H1 (cell line): ENCODE measurements at regions not wholly inside any gene's neighbourhood (a gene's known extent, or its start where the extent isn't known, plus 50 kb on each side); places are given as distances from the start of the nearest gene placed in this dataset.

Experiments
- CHD2 ChIP-seq: IDR thresholded peaks from 2 replicates; pipeline ENCODE4 v1.6.1; 2012; ENCODE audit warnings: low read length, improper control_type of control experiment
- EP300 ChIP-seq, 2 experiments: IDR thresholded peaks; 1 replicate in 1 of 2; 2 replicates in 1 of 2; pipeline ENCODE4 v1.6.1; 2011 to 2012; ENCODE audit warnings: low read depth in 2 of 2, low read length in 2 of 2, mild to moderate bottlenecking in 2 of 2, borderline replicate concordance in 1 of 2, inconsistent platforms in 1 of 2, moderate library complexity in 1 of 2
- MAFK ChIP-seq: IDR thresholded peaks from 2 replicates; pipeline ENCODE4 v1.6.1; 2012; ENCODE audit warnings: low read depth, mild to moderate bottlenecking, improper control_type of control experiment, low read length
- POLR2A ChIP-seq, 2 experiments: IDR thresholded peaks; 1 replicate in 1 of 2; 2 replicates in 1 of 2; pipeline ENCODE4 v1.6.1; 2011; ENCODE audit warnings: low read depth in 2 of 2, low read length in 2 of 2, mild to moderate bottlenecking in 2 of 2; ENCODE audit errors: control extremely low read depth in 1 of 2
- SIX5 ChIP-seq: IDR thresholded peaks from 2 replicates; pipeline ENCODE4 v1.6.1; 2011; ENCODE audit warnings: mild to moderate bottlenecking, low read depth, low read length
- ZNF274 ChIP-seq: IDR thresholded peaks from 2 replicates; pipeline ENCODE4 v1.7.0; 2012; ENCODE audit warnings: low read length, borderline replicate concordance; ENCODE audit errors: extremely low read depth
- TF ChIP-seq, protein P1 (sequence below): fragments of 300-600 bp; sonication (generic); IDR thresholded peaks from 2 replicates; pipeline ENCODE4 v1.7.1; 2012; ENCODE audit warnings: low read length, moderate library complexity, mild to moderate bottlenecking, inconsistent platforms; ENCODE audit not compliant: insufficient replicate concordance
- TF ChIP-seq, protein P2 (sequence below), 3 experiments: IDR thresholded peaks; 1 replicate in 2 of 3; 2 replicates in 1 of 3; pipeline versions ENCODE4 v1.5.1 to v1.6.1; 2011; ENCODE audit warnings: low read length in 3 of 3, mild to moderate bottlenecking in 3 of 3, inconsistent platforms in 2 of 3, low read depth in 1 of 3, moderate library complexity in 1 of 3; ENCODE audit not compliant: insufficient read depth in 1 of 3; ENCODE audit errors: control extremely low read depth in 1 of 3

DNA sequence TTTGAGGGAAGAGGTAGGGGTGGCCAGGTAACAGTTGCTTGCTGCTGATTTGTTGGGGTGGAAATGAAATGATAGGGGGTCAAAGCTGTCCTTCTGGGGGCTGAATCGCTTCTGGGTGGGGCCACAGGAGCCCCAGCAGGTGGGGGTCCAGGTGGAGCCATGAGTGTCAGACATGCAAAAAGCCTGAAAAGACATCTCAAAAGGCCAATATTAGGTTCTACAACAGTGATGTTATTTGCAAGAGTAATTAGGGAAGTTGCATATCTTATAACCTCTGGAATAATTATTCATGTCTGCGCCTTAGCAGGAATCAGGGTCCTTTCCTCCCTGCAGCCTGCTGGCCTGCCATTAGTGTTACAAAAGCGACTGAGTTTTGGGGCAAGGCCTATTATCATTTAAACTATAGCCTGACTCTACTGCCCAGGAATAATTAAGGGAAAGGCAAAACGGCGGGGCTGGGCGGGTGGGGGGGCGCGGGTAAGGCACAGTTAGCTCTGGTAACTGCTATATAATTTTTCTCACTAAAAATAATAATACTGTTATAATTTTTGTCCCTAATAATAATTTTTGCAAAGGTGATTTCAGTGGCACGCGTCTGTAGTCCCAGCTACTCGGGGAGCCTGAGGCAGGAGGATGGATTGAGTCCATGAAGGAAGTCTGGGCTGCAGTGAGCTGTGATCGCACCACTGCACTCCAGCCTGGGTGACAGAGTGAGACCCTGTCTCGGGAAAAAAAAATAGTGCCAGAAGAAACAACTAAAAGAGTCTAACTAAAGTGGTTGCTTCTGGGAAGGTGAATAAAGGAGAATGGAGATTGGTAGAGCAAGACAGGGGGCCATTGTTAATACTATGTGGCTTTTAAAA, 145.7 kb downstream of the MAGEB17 start (continued):
- TF ChIP-seq, protein P1, sequence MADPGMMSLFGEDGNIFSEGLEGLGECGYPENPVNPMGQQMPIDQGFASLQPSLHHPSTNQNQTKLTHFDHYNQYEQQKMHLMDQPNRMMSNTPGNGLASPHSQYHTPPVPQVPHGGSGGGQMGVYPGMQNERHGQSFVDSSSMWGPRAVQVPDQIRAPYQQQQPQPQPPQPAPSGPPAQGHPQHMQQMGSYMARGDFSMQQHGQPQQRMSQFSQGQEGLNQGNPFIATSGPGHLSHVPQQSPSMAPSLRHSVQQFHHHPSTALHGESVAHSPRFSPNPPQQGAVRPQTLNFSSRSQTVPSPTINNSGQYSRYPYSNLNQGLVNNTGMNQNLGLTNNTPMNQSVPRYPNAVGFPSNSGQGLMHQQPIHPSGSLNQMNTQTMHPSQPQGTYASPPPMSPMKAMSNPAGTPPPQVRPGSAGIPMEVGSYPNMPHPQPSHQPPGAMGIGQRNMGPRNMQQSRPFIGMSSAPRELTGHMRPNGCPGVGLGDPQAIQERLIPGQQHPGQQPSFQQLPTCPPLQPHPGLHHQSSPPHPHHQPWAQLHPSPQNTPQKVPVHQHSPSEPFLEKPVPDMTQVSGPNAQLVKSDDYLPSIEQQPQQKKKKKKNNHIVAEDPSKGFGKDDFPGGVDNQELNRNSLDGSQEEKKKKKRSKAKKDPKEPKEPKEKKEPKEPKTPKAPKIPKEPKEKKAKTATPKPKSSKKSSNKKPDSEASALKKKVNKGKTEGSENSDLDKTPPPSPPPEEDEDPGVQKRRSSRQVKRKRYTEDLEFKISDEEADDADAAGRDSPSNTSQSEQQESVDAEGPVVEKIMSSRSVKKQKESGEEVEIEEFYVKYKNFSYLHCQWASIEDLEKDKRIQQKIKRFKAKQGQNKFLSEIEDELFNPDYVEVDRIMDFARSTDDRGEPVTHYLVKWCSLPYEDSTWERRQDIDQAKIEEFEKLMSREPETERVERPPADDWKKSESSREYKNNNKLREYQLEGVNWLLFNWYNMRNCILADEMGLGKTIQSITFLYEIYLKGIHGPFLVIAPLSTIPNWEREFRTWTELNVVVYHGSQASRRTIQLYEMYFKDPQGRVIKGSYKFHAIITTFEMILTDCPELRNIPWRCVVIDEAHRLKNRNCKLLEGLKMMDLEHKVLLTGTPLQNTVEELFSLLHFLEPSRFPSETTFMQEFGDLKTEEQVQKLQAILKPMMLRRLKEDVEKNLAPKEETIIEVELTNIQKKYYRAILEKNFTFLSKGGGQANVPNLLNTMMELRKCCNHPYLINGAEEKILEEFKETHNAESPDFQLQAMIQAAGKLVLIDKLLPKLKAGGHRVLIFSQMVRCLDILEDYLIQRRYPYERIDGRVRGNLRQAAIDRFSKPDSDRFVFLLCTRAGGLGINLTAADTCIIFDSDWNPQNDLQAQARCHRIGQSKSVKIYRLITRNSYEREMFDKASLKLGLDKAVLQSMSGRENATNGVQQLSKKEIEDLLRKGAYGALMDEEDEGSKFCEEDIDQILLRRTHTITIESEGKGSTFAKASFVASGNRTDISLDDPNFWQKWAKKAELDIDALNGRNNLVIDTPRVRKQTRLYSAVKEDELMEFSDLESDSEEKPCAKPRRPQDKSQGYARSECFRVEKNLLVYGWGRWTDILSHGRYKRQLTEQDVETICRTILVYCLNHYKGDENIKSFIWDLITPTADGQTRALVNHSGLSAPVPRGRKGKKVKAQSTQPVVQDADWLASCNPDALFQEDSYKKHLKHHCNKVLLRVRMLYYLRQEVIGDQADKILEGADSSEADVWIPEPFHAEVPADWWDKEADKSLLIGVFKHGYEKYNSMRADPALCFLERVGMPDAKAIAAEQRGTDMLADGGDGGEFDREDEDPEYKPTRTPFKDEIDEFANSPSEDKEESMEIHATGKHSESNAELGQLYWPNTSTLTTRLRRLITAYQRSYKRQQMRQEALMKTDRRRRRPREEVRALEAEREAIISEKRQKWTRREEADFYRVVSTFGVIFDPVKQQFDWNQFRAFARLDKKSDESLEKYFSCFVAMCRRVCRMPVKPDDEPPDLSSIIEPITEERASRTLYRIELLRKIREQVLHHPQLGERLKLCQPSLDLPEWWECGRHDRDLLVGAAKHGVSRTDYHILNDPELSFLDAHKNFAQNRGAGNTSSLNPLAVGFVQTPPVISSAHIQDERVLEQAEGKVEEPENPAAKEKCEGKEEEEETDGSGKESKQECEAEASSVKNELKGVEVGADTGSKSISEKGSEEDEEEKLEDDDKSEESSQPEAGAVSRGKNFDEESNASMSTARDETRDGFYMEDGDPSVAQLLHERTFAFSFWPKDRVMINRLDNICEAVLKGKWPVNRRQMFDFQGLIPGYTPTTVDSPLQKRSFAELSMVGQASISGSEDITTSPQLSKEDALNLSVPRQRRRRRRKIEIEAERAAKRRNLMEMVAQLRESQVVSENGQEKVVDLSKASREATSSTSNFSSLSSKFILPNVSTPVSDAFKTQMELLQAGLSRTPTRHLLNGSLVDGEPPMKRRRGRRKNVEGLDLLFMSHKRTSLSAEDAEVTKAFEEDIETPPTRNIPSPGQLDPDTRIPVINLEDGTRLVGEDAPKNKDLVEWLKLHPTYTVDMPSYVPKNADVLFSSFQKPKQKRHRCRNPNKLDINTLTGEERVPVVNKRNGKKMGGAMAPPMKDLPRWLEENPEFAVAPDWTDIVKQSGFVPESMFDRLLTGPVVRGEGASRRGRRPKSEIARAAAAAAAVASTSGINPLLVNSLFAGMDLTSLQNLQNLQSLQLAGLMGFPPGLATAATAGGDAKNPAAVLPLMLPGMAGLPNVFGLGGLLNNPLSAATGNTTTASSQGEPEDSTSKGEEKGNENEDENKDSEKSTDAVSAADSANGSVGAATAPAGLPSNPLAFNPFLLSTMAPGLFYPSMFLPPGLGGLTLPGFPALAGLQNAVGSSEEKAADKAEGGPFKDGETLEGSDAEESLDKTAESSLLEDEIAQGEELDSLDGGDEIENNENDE = no peak
- TF ChIP-seq POLR2A (IDR thresholded peaks at IDR 0.05; ENCODE audit: control extremely low read depth in 1 of 2, low read depth in 2 of 2, low read length in 2 of 2) (no peak), EP300 (IDR thresholded peaks at IDR 0.05; ENCODE audit: borderline replicate concordance in 1 of 2, low read depth in 2 of 2, low read length in 2 of 2) (no peak), MAFK (no peak), CHD2 (no peak), SIX5 (no peak), ZNF274 (no peak)
- TF ChIP-seq, protein P2, sequence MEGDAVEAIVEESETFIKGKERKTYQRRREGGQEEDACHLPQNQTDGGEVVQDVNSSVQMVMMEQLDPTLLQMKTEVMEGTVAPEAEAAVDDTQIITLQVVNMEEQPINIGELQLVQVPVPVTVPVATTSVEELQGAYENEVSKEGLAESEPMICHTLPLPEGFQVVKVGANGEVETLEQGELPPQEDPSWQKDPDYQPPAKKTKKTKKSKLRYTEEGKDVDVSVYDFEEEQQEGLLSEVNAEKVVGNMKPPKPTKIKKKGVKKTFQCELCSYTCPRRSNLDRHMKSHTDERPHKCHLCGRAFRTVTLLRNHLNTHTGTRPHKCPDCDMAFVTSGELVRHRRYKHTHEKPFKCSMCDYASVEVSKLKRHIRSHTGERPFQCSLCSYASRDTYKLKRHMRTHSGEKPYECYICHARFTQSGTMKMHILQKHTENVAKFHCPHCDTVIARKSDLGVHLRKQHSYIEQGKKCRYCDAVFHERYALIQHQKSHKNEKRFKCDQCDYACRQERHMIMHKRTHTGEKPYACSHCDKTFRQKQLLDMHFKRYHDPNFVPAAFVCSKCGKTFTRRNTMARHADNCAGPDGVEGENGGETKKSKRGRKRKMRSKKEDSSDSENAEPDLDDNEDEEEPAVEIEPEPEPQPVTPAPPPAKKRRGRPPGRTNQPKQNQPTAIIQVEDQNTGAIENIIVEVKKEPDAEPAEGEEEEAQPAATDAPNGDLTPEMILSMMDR (IDR thresholded peaks at IDR 0.05; ENCODE audit: control extremely low read depth in 1 of 3, insufficient read depth in 1 of 3, low read depth in 1 of 3, low read length in 3 of 3) = no peak
